CD14-positive monocyte (primary cell): ENCODE measurements at regions not wholly inside any gene's neighbourhood (a gene's known extent, or its start where the extent isn't known, plus 50 kb on each side); places are given as distances from the start of the nearest gene placed in this dataset.

Source experiments
- DNase-seq, 3 donors: peaks; one replicate each; pipeline ENCODE4 v3.0.0-alpha.2; 2011 to 2022
- H2AFZ ChIP-seq: 2 replicates; pipeline ENCODE4 v1.6.0; 2012; ENCODE audit warnings: mild to moderate bottlenecking, low read depth, low read length, inconsistent platforms; ENCODE audit not compliant: insufficient read depth, poor library complexity, severe bottlenecking
- H3K27ac ChIP-seq, 2 donors: 1 replicate in 1 of 2; 2 replicates in 1 of 2; pipeline ENCODE4 v1.5.1; 2012 to 2013; ENCODE audit warnings: low read length in 2 of 2, control low read depth in 1 of 2, inconsistent platforms in 1 of 2, low read depth in 1 of 2, mild to moderate bottlenecking in 1 of 2
- H3K27me3 ChIP-seq, 2 donors: one replicate each; pipeline versions ENCODE4 v1.6.0 to v1.6.1; 2011 to 2013; ENCODE audit warnings: low read length in 2 of 2; ENCODE audit not compliant: control insufficient read depth in 2 of 2, insufficient read depth in 2 of 2
- H3K36me3 ChIP-seq, 2 donors: replicated peaks in 1 of 2; 1 replicate in 1 of 2; 2 replicates in 1 of 2; pipeline versions ENCODE4 v1.5.1 to v1.6.1; 2012 to 2013; ENCODE audit warnings: low read length in 2 of 2, control low read depth in 1 of 2, inconsistent platforms in 1 of 2, mild to moderate bottlenecking in 1 of 2; ENCODE audit not compliant: insufficient read depth in 2 of 2, control insufficient read depth in 1 of 2
- H3K4me1 ChIP-seq, 2 donors: 1 replicate in 1 of 2; 2 replicates in 1 of 2; pipeline versions ENCODE4 v1.5.1 to v1.6.1; 2012 to 2013; ENCODE audit warnings: low read length in 2 of 2, control low read depth in 1 of 2, inconsistent platforms in 1 of 2, mild to moderate bottlenecking in 1 of 2, moderate library complexity in 1 of 2; ENCODE audit not compliant: insufficient read depth in 2 of 2, control insufficient read depth in 1 of 2
- H3K4me2 ChIP-seq: replicated peaks from 2 replicates; pipeline ENCODE3; 2012; ENCODE audit warnings: low read length, moderate library complexity, mild to moderate bottlenecking; ENCODE audit not compliant: poor library complexity, severe bottlenecking; ENCODE audit errors: extremely low read depth
- H3K4me3 ChIP-seq, 3 experiments: fragments of 200-600 bp in 1 of 3; sonication (generic) in 1 of 3; replicated peaks in 1 of 3; 1 replicate in 2 of 3; 2 replicates in 1 of 3; pipeline ENCODE4 v1.5.1; 2011 to 2013; ENCODE audit warnings: low read length in 3 of 3, mild to moderate bottlenecking in 3 of 3, control low read depth in 2 of 3, low read depth in 2 of 3, inconsistent platforms in 1 of 3, moderate library complexity in 1 of 3
- H3K79me2 ChIP-seq: 2 replicates; pipeline ENCODE4 v1.6.0; 2012; ENCODE audit warnings: mild to moderate bottlenecking, control low read depth, inconsistent platforms, low read length, moderate library complexity; ENCODE audit not compliant: insufficient read depth
- H3K9ac ChIP-seq: 2 replicates; pipeline ENCODE4 v1.6.0; 2017; ENCODE audit warnings: low read length, mild to moderate bottlenecking; ENCODE audit not compliant: insufficient read depth, poor library complexity, severe bottlenecking
- H3K9me3 ChIP-seq, 2 donors: replicated peaks in 1 of 2; 1 replicate in 1 of 2; 2 replicates in 1 of 2; pipeline versions ENCODE4 v1.5.1 to v1.6.1; 2012 to 2013; ENCODE audit warnings: low read length in 2 of 2, control low read depth in 1 of 2; ENCODE audit not compliant: control insufficient read depth in 1 of 2, insufficient read depth in 1 of 2
- H4K20me1 ChIP-seq: 2 replicates; pipeline ENCODE4 v1.6.0; 2012; ENCODE audit warnings: mild to moderate bottlenecking, low read length, control low read depth, moderate library complexity; ENCODE audit not compliant: insufficient read depth
- H3K27ac Mint-ChIP-seq, 7 donors: one replicate each; pipeline ENCODE4 v1.8.0; 2020; ENCODE audit warnings: mild to moderate bottlenecking in 7 of 7, mixed read lengths in 7 of 7, moderate library complexity in 6 of 7, inconsistent platforms in 2 of 7
- H3K27me3 Mint-ChIP-seq, 3 donors: one replicate each; pipeline ENCODE4 v1.8.0; 2021 to 2022; ENCODE audit warnings: low read depth in 3 of 3, mild to moderate bottlenecking in 3 of 3, mixed read lengths in 3 of 3, moderate library complexity in 3 of 3, inconsistent platforms in 1 of 3
- H3K36me3 Mint-ChIP-seq, 2 donors: one replicate each; pipeline ENCODE4 v1.8.0; 2020; ENCODE audit warnings: mixed read lengths in 2 of 2, inconsistent platforms in 1 of 2, mild to moderate bottlenecking in 1 of 2
- H3K4me1 Mint-ChIP-seq: one replicate; pipeline ENCODE4 v1.8.0; 2020; ENCODE audit warnings: mild to moderate bottlenecking, mixed read lengths
- H3K4me3 Mint-ChIP-seq, 2 donors: one replicate each; pipeline ENCODE4 v1.8.0; 2020; ENCODE audit warnings: mild to moderate bottlenecking in 2 of 2, mixed read lengths in 2 of 2, moderate library complexity in 1 of 2
- H3K9me3 Mint-ChIP-seq, 7 donors: one replicate each; pipeline ENCODE4 v1.8.0; 2020 to 2022; ENCODE audit warnings: mixed read lengths in 7 of 7, mild to moderate bottlenecking in 6 of 7, moderate library complexity in 6 of 7, inconsistent platforms in 2 of 7
- WGBS: methylation state at CpG from one replicate; pipeline ENCODE4 v1.1.5; 2013; ENCODE audit warnings: missing lambda C conversion rate; ENCODE audit not compliant: insufficient coverage; 5-methylcytosine and 5-hydroxymethylcytosine counted together
- intact Hi-C, 2 donors: fragments of 100-400 bp; cut with micrococcal nuclease; formaldehyde crosslinking; loops; one replicate each; pipeline versions ENCODE4 v1.15.0 to v1.15.1; 2023
- TF ChIP-seq, protein P1 (sequence below): fragments of 200-600 bp; IDR thresholded peaks from one replicate; pipeline ENCODE4 v1.8.0; 2022; ENCODE audit warnings: antibody characterized with exemption, mild to moderate bottlenecking

DNA sequence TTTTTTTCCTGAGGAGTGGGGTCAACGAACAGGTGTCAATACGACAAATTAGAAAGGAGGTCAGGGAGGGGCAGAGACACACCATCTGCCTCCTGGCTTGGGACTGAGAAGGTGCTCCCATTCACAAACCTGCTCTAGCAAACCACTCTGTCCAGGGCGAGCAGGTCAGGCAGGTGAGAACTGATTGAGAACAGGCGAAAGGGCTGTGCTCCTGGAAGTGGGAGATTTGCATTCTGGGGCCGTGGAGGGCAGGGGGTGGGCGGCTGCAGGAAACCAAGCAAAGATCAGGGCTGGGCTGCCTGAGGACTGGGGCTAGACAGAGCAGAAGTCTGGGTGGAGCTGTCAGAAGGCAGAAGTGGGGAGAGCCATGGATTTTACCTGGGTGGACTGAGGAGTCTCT, 98.9 kb upstream of the NLRP1 start:
- peaks cover 3 to 31% (median 17%) of the 10 kb centered on the region in 3 donors for H3K27me3 Mint-ChIP-seq
- TF ChIP-seq, protein P1, sequence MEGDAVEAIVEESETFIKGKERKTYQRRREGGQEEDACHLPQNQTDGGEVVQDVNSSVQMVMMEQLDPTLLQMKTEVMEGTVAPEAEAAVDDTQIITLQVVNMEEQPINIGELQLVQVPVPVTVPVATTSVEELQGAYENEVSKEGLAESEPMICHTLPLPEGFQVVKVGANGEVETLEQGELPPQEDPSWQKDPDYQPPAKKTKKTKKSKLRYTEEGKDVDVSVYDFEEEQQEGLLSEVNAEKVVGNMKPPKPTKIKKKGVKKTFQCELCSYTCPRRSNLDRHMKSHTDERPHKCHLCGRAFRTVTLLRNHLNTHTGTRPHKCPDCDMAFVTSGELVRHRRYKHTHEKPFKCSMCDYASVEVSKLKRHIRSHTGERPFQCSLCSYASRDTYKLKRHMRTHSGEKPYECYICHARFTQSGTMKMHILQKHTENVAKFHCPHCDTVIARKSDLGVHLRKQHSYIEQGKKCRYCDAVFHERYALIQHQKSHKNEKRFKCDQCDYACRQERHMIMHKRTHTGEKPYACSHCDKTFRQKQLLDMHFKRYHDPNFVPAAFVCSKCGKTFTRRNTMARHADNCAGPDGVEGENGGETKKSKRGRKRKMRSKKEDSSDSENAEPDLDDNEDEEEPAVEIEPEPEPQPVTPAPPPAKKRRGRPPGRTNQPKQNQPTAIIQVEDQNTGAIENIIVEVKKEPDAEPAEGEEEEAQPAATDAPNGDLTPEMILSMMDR = no peak
- no peak overlapping the region for H3K9ac ChIP-seq
- H3K36me3 Mint-ChIP-seq = no peaks in the 10 kb centered on the region
- no peak overlapping the region for H3K4me2 ChIP-seq
- no peaks in the 10 kb centered on the region for H3K4me1 ChIP-seq
- no peak overlapping the region for H3K27ac ChIP-seq
- H3K4me3 ChIP-seq = no peak overlapping the region
- no peak overlapping the region for H2AFZ ChIP-seq
- H3K27me3 ChIP-seq = peaks cover 0 to under 1% of the 10 kb centered on the region in 2 donors
- no peaks in the 10 kb centered on the region for H4K20me1 ChIP-seq
- peaks cover 0 to 10% (median 0%) of the 10 kb centered on the region in 7 donors for H3K9me3 Mint-ChIP-seq
- H3K4me3 Mint-ChIP-seq = no peak overlapping the region
- H3K9me3 ChIP-seq = no peaks in the 10 kb centered on the region
- H3K36me3 ChIP-seq = no peaks in the 10 kb centered on the region
- 28% methylated on average over 3 of the region's 6 CpGs for WGBS
- intact Hi-C loops = no loop called here
- no peaks in the 10 kb centered on the region for H3K79me2 ChIP-seq
- H3K27ac Mint-ChIP-seq = no peak overlapping the region
- H3K4me1 Mint-ChIP-seq = no peaks in the 10 kb centered on the region
- DNase-seq = no peak

- intact Hi-C loops = no loop called here
- Histone ChIP-seq H3K36me3 (no peaks in the 10 kb centered on the region), H3K4me1 (no peaks in the 10 kb centered on the region), H4K20me1 (no peaks in the 10 kb centered on the region), H3K4me2 (no peak overlapping the region), H3K9ac (no peak overlapping the region), H3K27ac (no peak overlapping the region), H3K4me3 (no peak overlapping the region), H2AFZ (no peak overlapping the region), H3K9me3 (no peaks in the 10 kb centered on the region), H3K27me3 (no peaks in the 10 kb centered on the region), H3K79me2 (no peaks in the 10 kb centered on the region)
- H3K27ac Mint-ChIP-seq = no peak overlapping the region
- H3K9me3 Mint-ChIP-seq = peaks cover 0 to 8% (median 0%) of the 10 kb centered on the region in 7 donors
- no peaks in the 10 kb centered on the region for H3K4me1 Mint-ChIP-seq
- peaks cover 3 to 24% (median 24%) of the 10 kb centered on the region in 3 donors for H3K27me3 Mint-ChIP-seq
- WGBS = 100% methylated on average over 1 of the region's 4 CpGs
- H3K4me3 Mint-ChIP-seq = no peak overlapping the region
- TF ChIP-seq, protein P1 = no peak
- no peak for DNase-seq
- H3K36me3 Mint-ChIP-seq = no peaks in the 10 kb centered on the region
Observed at GRCh38 chr17:5686074-5686635, 101.8 kb upstream of the NLRP1 start.
